ENCODE measurements at regions not wholly inside any gene's neighbourhood (a gene's known extent, or its start where the extent isn't known, plus 50 kb on each side); places are given as distances from the start of the nearest gene placed in this dataset.

DNA sequence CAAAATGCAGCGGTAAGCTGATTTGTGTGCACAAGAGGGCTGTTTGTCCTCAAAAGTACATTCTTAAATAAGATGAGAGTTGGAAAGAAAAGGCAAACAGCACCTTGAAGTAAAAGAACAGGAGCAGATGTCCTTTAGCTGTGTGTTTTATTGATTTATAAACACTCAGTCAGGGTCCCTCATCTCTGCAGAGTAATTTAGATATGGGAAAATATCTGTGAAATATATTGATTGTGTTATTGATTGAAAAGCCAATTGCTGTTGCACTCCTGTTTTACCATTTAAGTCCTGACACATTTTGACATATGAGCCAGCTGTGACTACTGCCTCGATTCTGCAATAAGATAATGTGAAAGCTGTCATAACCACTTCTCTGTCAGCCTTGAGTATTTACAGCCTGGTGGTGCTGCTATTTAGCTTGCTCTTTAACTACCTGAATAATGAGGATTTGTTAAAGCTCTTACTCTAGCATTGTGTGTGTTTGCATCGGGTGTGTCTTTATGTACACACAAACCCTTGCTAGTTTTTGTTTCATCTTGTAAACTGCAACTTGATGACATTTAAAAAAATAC, 550.1 kb downstream of the DACH1 start:
- TF ChIP-seq GATA2 (IDR thresholded peaks at IDR 0.05; ENCODE audit: low read depth, low read length) (peak; percentile 80), GATA3 (IDR thresholded peaks at IDR 0.05; ENCODE audit: low read depth, low read length) (peak; percentile 93)
